Hepatocyte (in vitro differentiated cells): ENCODE measurements at regions not wholly inside any gene's neighbourhood (a gene's known extent, or its start where the extent isn't known, plus 50 kb on each side); places are given as distances from the start of the nearest gene placed in this dataset.

ENCODE experiments used
- DNase-seq: peaks from one replicate; pipeline ENCODE4 v3.0.0-alpha.2; 2016; ENCODE audit warnings: low spot score
- H2AFZ ChIP-seq: fragments of 200-600 bp; sonication (generic); 2 replicates; pipeline ENCODE4 v1.6.0; 2016; ENCODE audit warnings: antibody characterized with exemption, mild to moderate bottlenecking
- H3K27ac ChIP-seq: fragments of 200-600 bp; sonication (generic); 2 replicates; pipeline ENCODE4 v1.5.1; 2016; ENCODE audit warnings: mild to moderate bottlenecking
- H3K27me3 ChIP-seq: fragments of 200-600 bp; sonication (generic); 2 replicates; pipeline ENCODE4 v1.6.1; 2016
- H3K36me3 ChIP-seq: fragments of 200-600 bp; sonication (generic); replicated peaks from 2 replicates; pipeline ENCODE4 v1.5.1; 2016; ENCODE audit warnings: low read depth; ENCODE audit not compliant: insufficient read depth
- H3K4me1 ChIP-seq: fragments of 200-600 bp; sonication (generic); 2 replicates; pipeline ENCODE4 v1.5.1; 2016; ENCODE audit warnings: mild to moderate bottlenecking, moderate library complexity; ENCODE audit not compliant: insufficient read depth
- H3K4me2 ChIP-seq: fragments of 200-600 bp; sonication (generic); 2 replicates; pipeline ENCODE4 v1.6.0; 2016
- H3K4me3 ChIP-seq: fragments of 200-600 bp; sonication (generic); 2 replicates; pipeline ENCODE4 v1.5.1; 2016; ENCODE audit warnings: mild to moderate bottlenecking
- H3K79me2 ChIP-seq: fragments of 200-600 bp; sonication (generic); 2 replicates; pipeline ENCODE4 v1.6.0; 2017; ENCODE audit warnings: mild to moderate bottlenecking
- H3K9me2 ChIP-seq: fragments of 200-600 bp; sonication (generic); replicated peaks from 2 replicates; pipeline ENCODE4 v1.6.0; 2017; ENCODE audit warnings: mild to moderate bottlenecking; ENCODE audit not compliant: insufficient read depth
- H3K9me3 ChIP-seq: fragments of 200-600 bp; sonication (generic); 2 replicates; pipeline ENCODE4 v1.5.1; 2016; ENCODE audit warnings: low read depth, mild to moderate bottlenecking
- H4K20me1 ChIP-seq: fragments of 200-600 bp; sonication (generic); 2 replicates; pipeline ENCODE4 v1.6.0; 2016; ENCODE audit warnings: mild to moderate bottlenecking; ENCODE audit not compliant: insufficient read depth, poor library complexity, severe bottlenecking
- EZH2 ChIP-seq: fragments of 200-600 bp; sonication (generic); IDR thresholded peaks from 2 replicates; pipeline ENCODE4 v1.6.1; 2016; ENCODE audit warnings: antibody characterized with exemption, mild to moderate bottlenecking, borderline replicate concordance
- EZH2phosphoT487 ChIP-seq: fragments of 200-600 bp; sonication (generic); IDR thresholded peaks from one replicate; pipeline ENCODE4 v1.6.1; 2018; ENCODE audit warnings: antibody characterized with exemption, mild to moderate bottlenecking, low read depth, moderate library complexity; ENCODE audit not compliant: unreplicated experiment, severe bottlenecking
- WGBS: methylation state at CpG from one replicate; pipeline ENCODE4 v1.1.6; 2016; ENCODE audit warnings: low lambda C conversion rate; ENCODE audit errors: missing lambda C conversion rate; 5-methylcytosine and 5-hydroxymethylcytosine counted together
- TF ChIP-seq, protein P1 (sequence below): fragments of 200-600 bp; sonication (generic); IDR thresholded peaks from 2 replicates; pipeline ENCODE4 v1.5.1; 2016; ENCODE audit warnings: antibody characterized with exemption, mild to moderate bottlenecking; ENCODE audit not compliant: poor library complexity

DNA sequence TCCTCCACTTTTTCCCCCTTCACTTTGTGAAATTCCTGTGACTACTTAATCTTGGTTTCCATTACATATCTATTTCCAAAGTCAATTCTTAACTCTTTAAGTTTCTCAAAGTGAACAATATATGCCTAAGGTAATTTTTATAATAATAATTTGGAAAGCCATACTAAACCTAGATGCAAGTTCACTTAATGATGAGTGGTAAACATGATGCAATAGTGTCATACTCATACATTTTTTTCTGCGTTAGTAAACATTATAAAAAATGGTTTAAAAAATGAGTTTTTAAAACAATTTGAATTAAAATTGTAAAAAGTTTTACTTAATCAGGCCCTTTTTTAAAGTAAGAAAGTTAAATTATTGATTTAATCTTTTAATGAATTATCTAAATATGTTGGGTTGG, 659.4 kb upstream of the FZD8 start:
- no peaks in the 10 kb centered on the region for H3K9me3 ChIP-seq
- H2AFZ ChIP-seq = no peak overlapping the region
- TF ChIP-seq, protein P1, sequence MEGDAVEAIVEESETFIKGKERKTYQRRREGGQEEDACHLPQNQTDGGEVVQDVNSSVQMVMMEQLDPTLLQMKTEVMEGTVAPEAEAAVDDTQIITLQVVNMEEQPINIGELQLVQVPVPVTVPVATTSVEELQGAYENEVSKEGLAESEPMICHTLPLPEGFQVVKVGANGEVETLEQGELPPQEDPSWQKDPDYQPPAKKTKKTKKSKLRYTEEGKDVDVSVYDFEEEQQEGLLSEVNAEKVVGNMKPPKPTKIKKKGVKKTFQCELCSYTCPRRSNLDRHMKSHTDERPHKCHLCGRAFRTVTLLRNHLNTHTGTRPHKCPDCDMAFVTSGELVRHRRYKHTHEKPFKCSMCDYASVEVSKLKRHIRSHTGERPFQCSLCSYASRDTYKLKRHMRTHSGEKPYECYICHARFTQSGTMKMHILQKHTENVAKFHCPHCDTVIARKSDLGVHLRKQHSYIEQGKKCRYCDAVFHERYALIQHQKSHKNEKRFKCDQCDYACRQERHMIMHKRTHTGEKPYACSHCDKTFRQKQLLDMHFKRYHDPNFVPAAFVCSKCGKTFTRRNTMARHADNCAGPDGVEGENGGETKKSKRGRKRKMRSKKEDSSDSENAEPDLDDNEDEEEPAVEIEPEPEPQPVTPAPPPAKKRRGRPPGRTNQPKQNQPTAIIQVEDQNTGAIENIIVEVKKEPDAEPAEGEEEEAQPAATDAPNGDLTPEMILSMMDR = no peak
- TF ChIP-seq EZH2phosphoT487 (no peak), EZH2 (no peak)
- H3K4me3 ChIP-seq = no peak overlapping the region
- H3K4me2 ChIP-seq = no peak overlapping the region
- H3K27ac ChIP-seq = no peak overlapping the region
- no peaks in the 10 kb centered on the region for H3K9me2 ChIP-seq
- 91% methylated on average over 1 of the region's 1 CpG for WGBS
- no peaks in the 10 kb centered on the region for H4K20me1 ChIP-seq
- no peak for DNase-seq
- H3K4me1 ChIP-seq = no peaks in the 10 kb centered on the region
- H3K27me3 ChIP-seq = no peaks in the 10 kb centered on the region
- H3K36me3 ChIP-seq = no peaks in the 10 kb centered on the region
- no peaks in the 10 kb centered on the region for H3K79me2 ChIP-seq

DNA sequence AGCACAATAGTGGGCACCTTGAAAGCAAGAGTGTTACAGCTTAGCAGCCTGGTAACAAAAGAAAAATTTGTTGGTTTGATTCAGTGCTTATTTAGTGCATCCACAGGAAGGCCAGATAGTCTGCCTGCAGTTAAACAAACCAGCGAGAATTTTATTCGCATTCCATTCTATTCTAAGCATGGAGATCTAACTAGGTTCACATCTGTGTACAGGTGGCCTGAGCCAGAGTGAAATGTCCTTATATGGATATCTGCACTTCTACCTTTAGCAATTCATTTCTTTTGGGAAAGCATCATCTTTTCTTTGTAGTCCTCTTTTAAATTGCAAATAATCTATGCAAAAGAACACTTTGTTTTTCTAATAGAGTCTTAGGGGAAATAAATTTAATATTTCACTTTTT, 659.0 kb upstream of the FZD8 start:
- 73% methylated on average over 2 of the region's 2 CpGs for WGBS
- Histone ChIP-seq H4K20me1 (no peaks in the 10 kb centered on the region), H3K4me1 (no peaks in the 10 kb centered on the region), H3K4me3 (no peak overlapping the region), H3K27ac (no peak overlapping the region), H3K9me2 (no peaks in the 10 kb centered on the region), H3K79me2 (no peaks in the 10 kb centered on the region), H2AFZ (no peak overlapping the region), H3K36me3 (no peaks in the 10 kb centered on the region), H3K9me3 (no peaks in the 10 kb centered on the region), H3K4me2 (no peak overlapping the region), H3K27me3 (no peaks in the 10 kb centered on the region)
- TF ChIP-seq EZH2phosphoT487 = no peak
- TF ChIP-seq, protein P1 = no peak
- TF ChIP-seq EZH2 = no peak
- no peak for DNase-seq

DNA sequence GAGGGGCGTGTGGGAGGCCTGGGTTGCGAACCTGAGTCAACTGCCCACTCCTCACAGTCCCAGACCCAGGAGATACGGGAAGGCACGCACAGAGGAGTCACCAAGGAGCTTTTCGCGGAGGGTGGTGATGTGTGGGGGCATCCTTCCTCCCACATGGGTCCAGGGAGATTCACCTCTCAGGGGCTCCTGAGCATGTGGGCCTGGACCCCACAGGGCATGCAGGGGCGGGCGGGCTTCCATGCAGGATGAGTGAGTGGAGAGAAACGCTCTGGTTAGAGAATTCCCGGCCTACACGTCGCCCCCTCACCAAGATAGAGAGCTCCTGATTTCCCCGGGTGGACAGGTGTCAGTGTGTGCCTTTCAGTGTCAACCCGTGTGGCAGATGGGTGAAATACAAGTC, 641.7 kb upstream of the FZD8 start:
- no peaks in the 10 kb centered on the region for H3K9me2 ChIP-seq
- 96% methylated on average over 14 of the region's 14 CpGs for WGBS
- no peak for DNase-seq
- H3K27me3 ChIP-seq = no peaks in the 10 kb centered on the region
- no peaks in the 10 kb centered on the region for H3K36me3 ChIP-seq
- TF ChIP-seq EZH2phosphoT487 = no peak
- TF ChIP-seq, protein P1 = no peak
- no peak for TF ChIP-seq EZH2
- H3K4me2 ChIP-seq = no peak overlapping the region
- H3K4me1 ChIP-seq = peaks cover 7% of the 10 kb centered on the region
- H3K79me2 ChIP-seq = no peaks in the 10 kb centered on the region
- H3K4me3 ChIP-seq = no peak overlapping the region
- H3K9me3 ChIP-seq = peaks cover 6% of the 10 kb centered on the region
- H3K27ac ChIP-seq = no peak overlapping the region
- no peak overlapping the region for H2AFZ ChIP-seq
- no peaks in the 10 kb centered on the region for H4K20me1 ChIP-seq

DNA sequence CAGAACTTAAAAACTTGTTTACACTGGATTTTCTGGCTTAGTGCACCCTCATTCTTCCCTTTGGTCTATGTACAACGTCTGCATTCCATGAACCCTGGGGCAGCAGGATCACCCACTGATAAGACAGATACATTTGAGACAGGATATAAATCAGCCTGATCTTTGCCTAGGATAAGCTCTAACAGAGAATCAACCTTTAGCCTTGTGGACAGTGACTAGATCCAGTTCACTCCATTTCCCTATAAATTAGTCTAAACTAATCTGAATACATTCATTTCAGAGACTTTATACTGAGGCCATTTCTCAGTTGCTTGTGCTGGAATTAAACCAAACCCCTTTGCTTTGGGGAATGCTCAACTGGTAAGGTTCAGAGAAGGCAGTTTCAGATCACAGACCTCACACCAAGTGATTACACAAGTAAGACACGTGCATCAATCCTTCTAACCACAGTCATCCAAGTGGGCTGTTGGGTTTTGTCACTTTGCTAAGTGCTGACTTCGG, 639.8 kb upstream of the FZD8 start:
- WGBS = 23% methylated on average over 3 of the region's 3 CpGs
- H4K20me1 ChIP-seq = no peaks in the 10 kb centered on the region
- H3K36me3 ChIP-seq = no peaks in the 10 kb centered on the region
- no peaks in the 10 kb centered on the region for H3K9me2 ChIP-seq
- peak overlapping the region; percentile 35 for H3K4me2 ChIP-seq
- H3K9me3 ChIP-seq = peaks cover 6% of the 10 kb centered on the region
- DNase-seq = peak; percentile 15
- peak overlapping the region; percentile 46 for H3K27ac ChIP-seq
- no peak overlapping the region for H2AFZ ChIP-seq
- no peak overlapping the region for H3K4me3 ChIP-seq
- TF ChIP-seq, protein P1 = no peak
- TF ChIP-seq EZH2phosphoT487 (no peak), EZH2 (no peak)
- H3K27me3 ChIP-seq = no peaks in the 10 kb centered on the region
- no peaks in the 10 kb centered on the region for H3K79me2 ChIP-seq
- peaks cover 7% of the 10 kb centered on the region for H3K4me1 ChIP-seq
